ENCODE measurements at regions not wholly inside any gene's neighbourhood (a gene's known extent, or its start where the extent isn't known, plus 50 kb on each side); places are given as distances from the start of the nearest gene placed in this dataset.

DNA sequence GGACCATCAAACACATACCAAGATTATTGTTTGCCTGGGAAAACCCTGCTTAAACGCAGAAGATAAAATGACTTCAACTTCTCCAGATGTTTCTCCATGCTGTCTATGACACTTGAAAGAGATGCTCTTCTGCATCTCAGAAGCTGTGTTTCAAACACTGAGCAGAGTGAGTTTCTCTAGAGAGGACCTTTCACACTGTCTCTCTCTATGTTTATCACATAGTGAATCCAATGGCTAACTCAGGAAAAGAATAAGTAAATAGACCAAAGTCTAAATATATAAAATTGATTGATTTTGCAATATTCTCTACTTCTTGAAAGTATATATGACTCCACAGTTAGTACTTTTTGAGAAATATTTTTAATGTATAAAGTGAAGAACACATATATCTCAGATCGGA, 325.6 kb upstream of the USP15 start:
- TF ChIP-seq EZH2 (IDR thresholded peaks at IDR 0.05; ENCODE audit: insufficient read depth, poor library complexity, severe bottlenecking) (no peak), EZH2phosphoT487 (IDR thresholded peaks at IDR 0.05; ENCODE audit: insufficient read depth, low read depth) (no peak)
